GM12878 (cell line): ENCODE measurements at regions not wholly inside any gene's neighbourhood (a gene's known extent, or its start where the extent isn't known, plus 50 kb on each side); places are given as distances from the start of the nearest gene placed in this dataset.

Experiments
- ATAC-seq: fragments of 200-7000 bp; cut with Tn5 transposase; 3 replicates; pipeline ENCODE4 v1.9.1; 2020; ENCODE audit warnings: mild to moderate bottlenecking, moderate library complexity
- BruUV-seq: library from RNA; stranded (reverse); fragments of 400-500 nt; replicated peaks from 2 replicates; lab custom pipeline; 2021; lab: Mats Ljungman, UMichigan
- CTCF ChIA-PET: fragments of 300-600 bp; sonication (Branson Sonifier 250); formaldehyde crosslinking; extraction: SDS; loops from one replicate; lab custom pipeline; 2021; ENCODE audit warnings: inconsistent platforms; lab: Yijun Ruan, JAX
- POLR2A ChIA-PET: fragments of 350-600 bp; formaldehyde crosslinking; extraction: SDS; loops from one replicate; lab custom pipeline; 2021; ENCODE audit warnings: inconsistent platforms; lab: Charles Lee
- RAD21 ChIA-PET: fragments of 300-600 bp; sonication (Branson Sonifier 250); formaldehyde crosslinking; loops from one replicate; lab custom pipeline; 2023; ENCODE audit warnings: antibody characterized with exemption; ENCODE audit not compliant: unreplicated experiment; lab: Charles Lee
- SMC1A ChIA-PET: fragments of 300-600 bp; sonication (Branson Sonifier 250); formaldehyde crosslinking; loops from one replicate; lab custom pipeline; 2023; ENCODE audit not compliant: unreplicated experiment, uncharacterized antibody; lab: Charles Lee
- DNase-seq: peaks from one replicate; pipeline ENCODE4 v3.0.0-alpha.2; 2011; ENCODE audit warnings: low read depth, low spot score
- FAIRE-seq: peaks from 3 replicates; lab custom pipeline; 2011; peaks lifted over from hg19 to GRCh38; lab: Jason Lieb, UNC
- H2AFZ ChIP-seq: 2 replicates; pipeline ENCODE4 v1.6.0; 2011; ENCODE audit warnings: low read depth, low read length, control low read depth; ENCODE audit not compliant: control insufficient read depth
- H3K27ac ChIP-seq: 2 replicates; pipeline ENCODE4 v1.5.1; 2011; ENCODE audit warnings: control low read depth; ENCODE audit not compliant: control insufficient read depth, insufficient read depth
- H3K27me3 ChIP-seq, 2 experiments: replicated peaks in 1 of 2; 2 replicates each; pipeline versions ENCODE4 v1.6.0 to v1.6.1; 2011; ENCODE audit warnings: low read length in 1 of 2; ENCODE audit not compliant: control insufficient read depth in 2 of 2, insufficient read depth in 2 of 2
- H3K36me3 ChIP-seq, 2 experiments: 2 replicates each; pipeline ENCODE4 v1.5.1; 2011; ENCODE audit warnings: low read length in 1 of 2; ENCODE audit not compliant: control insufficient read depth in 2 of 2, insufficient read depth in 2 of 2
- H3K4me1 ChIP-seq: 2 replicates; pipeline ENCODE4 v1.6.1; 2011; ENCODE audit warnings: mild to moderate bottlenecking, low read length, moderate library complexity, mixed read lengths; ENCODE audit not compliant: control insufficient read depth, insufficient read depth
- H3K4me2 ChIP-seq: 2 replicates; pipeline ENCODE4 v1.6.0; 2011; ENCODE audit warnings: control low read depth; ENCODE audit not compliant: control insufficient read depth, insufficient read depth
- H3K4me3 ChIP-seq: fragments of 200-600 bp; sonication (generic); 2 replicates; pipeline ENCODE4 v1.5.1; 2016
- H3K79me2 ChIP-seq: 2 replicates; pipeline ENCODE4 v1.6.0; 2011; ENCODE audit warnings: low read length; ENCODE audit not compliant: control insufficient read depth, insufficient read depth
- H3K9ac ChIP-seq: 2 replicates; pipeline ENCODE4 v1.8.0; 2011; ENCODE audit warnings: low read length, control low read depth, mixed read lengths; ENCODE audit not compliant: control insufficient read depth, insufficient read depth
- H3K9me3 ChIP-seq: replicated peaks from 3 replicates; pipeline ENCODE4 v1.5.1; 2011; ENCODE audit warnings: mild to moderate bottlenecking, low read length; ENCODE audit not compliant: control insufficient read depth, insufficient read depth
- H4K20me1 ChIP-seq: 2 replicates; pipeline ENCODE4 v1.6.0; 2011; ENCODE audit not compliant: control insufficient read depth, insufficient read depth
- EP300 ChIP-seq, 2 experiments: fragments of 150-350 bp in 1 of 2; IDR thresholded peaks; 2 replicates each; pipeline ENCODE4 v1.6.1; 2011 to 2012; ENCODE audit warnings: low read depth in 2 of 2, low read length in 2 of 2, borderline replicate concordance in 1 of 2, improper control_type of control experiment in 1 of 2, inconsistent platforms in 1 of 2; ENCODE audit not compliant: control insufficient read depth in 1 of 2
- IRF3 ChIP-seq: fragments of 450-650 bp; IDR thresholded peaks from 2 replicates; pipeline ENCODE4 v1.6.1; 2014; ENCODE audit warnings: mild to moderate bottlenecking
- IRF4 ChIP-seq: IDR thresholded peaks from 2 replicates; pipeline ENCODE4 v1.6.1; 2011; ENCODE audit warnings: low read depth, low read length
- IRF5 ChIP-seq: fragments of 450-650 bp; IDR thresholded peaks from 2 replicates; pipeline ENCODE4 v1.6.1; 2017; ENCODE audit warnings: borderline replicate concordance
- KAT2A ChIP-seq: conservative IDR thresholded peaks from 2 replicates; pipeline ENCODE4 v1.6.1; 2011; ENCODE audit warnings: low read depth, low read length; ENCODE audit not compliant: control insufficient read depth
- REST ChIP-seq: IDR thresholded peaks from 2 replicates; pipeline ENCODE4 v1.6.1; 2012; ENCODE audit warnings: mild to moderate bottlenecking, low read depth, low read length
- SMAD5 ChIP-seq: IDR thresholded peaks from 2 replicates; pipeline ENCODE4 v1.6.1; 2016; ENCODE audit warnings: antibody characterized with exemption, low read depth
- ZSCAN29 ChIP-seq: fragments of 450-650 bp; IDR thresholded peaks from 2 replicates; pipeline ENCODE4 v1.6.1; 2017; ENCODE audit warnings: mild to moderate bottlenecking, moderate library complexity
- WGBS: methylation state at CpG from one replicate; pipeline ENCODE4 v1.1.6; 2016; ENCODE audit warnings: low lambda C conversion rate; ENCODE audit not compliant: insufficient replicate concordance, insufficient coverage; ENCODE audit errors: missing lambda C conversion rate; 5-methylcytosine and 5-hydroxymethylcytosine counted together
- in situ Hi-C: fragments of 300-500 bp; cut with MboI; formaldehyde crosslinking; loops from 9 replicates; pipeline ENCODE4 v1.14.3; 2018; ENCODE audit warnings: mixed read lengths
- intact Hi-C: fragments of 100-400 bp; cut with micrococcal nuclease; formaldehyde crosslinking; loops from one replicate; pipeline ENCODE4 v1.14.2; 2022; ENCODE audit not compliant: unreplicated experiment

GRCh38 chr6:79425589-79426311 is 111.5 kb downstream of the LCA5 start:
- ChIA-PET RAD21 (no interaction called here), SMC1A (no interaction called here), POLR2A (no interaction called here), CTCF (no interaction called here)
- no peak for DNase-seq
- Histone ChIP-seq H3K27me3 (no peaks in the 10 kb centered on the region), H3K79me2 (no peaks in the 10 kb centered on the region), H3K4me3 (no peak overlapping the region), H4K20me1 (no peaks in the 10 kb centered on the region), H3K9ac (no peak overlapping the region), H3K4me2 (no peak overlapping the region), H3K9me3 (no peaks in the 10 kb centered on the region), H3K36me3 (no peaks in the 10 kb centered on the region), H3K4me1 (no peaks in the 10 kb centered on the region), H3K27ac (no peak overlapping the region), H2AFZ (no peak overlapping the region)
- in situ Hi-C loops (no loop called here), intact Hi-C loops (no loop called here)
- no peak for ATAC-seq
- BruUV-seq = no TSS peak
- FAIRE-seq = no peak
- 32% methylated on average over 5 of the region's 5 CpGs for WGBS
- TF ChIP-seq EP300 (IDR thresholded peaks at IDR 0.05; ENCODE audit: borderline replicate concordance in 1 of 2, control insufficient read depth in 1 of 2, low read depth in 2 of 2, low read length in 2 of 2) (no peak), IRF3 (no peak), SMAD5 (no peak), IRF4 (no peak)

GRCh38 chr6:79423216-79423615 is 114.0 kb downstream of the LCA5 start:
- intact Hi-C loops = no loop called here
- Histone ChIP-seq H3K9ac (no peak overlapping the region), H3K79me2 (no peaks in the 10 kb centered on the region), H3K36me3 (no peaks in the 10 kb centered on the region), H3K4me2 (no peak overlapping the region), H3K4me1 (no peaks in the 10 kb centered on the region), H4K20me1 (no peaks in the 10 kb centered on the region), H3K9me3 (no peaks in the 10 kb centered on the region), H3K27me3 (no peaks in the 10 kb centered on the region), H2AFZ (no peak overlapping the region), H3K4me3 (no peak overlapping the region), H3K27ac (no peak overlapping the region)
- no TSS peak for BruUV-seq
- in situ Hi-C loops = no loop called here
- POLR2A ChIA-PET = no interaction called here
- RAD21 ChIA-PET = no interaction called here
- ATAC-seq (no peak), FAIRE-seq (no peak), DNase-seq (no peak)
- CTCF ChIA-PET = interaction anchor here (1.0 kb wide), 1 partner anchor 8 kb away, joined by 3 read pairs; no protein-coding TSS in a partner anchor
- SMC1A ChIA-PET = interaction anchor here (0.6 to 1.0 kb wide), 3 partner anchors 17 to 200 kb away, joined by 3 read pairs; no protein-coding TSS in a partner anchor
- TF ChIP-seq ZSCAN29 (no peak), IRF5 (no peak), REST (no peak), KAT2A (no peak)
- WGBS = 75% methylated on average over 2 of the region's 2 CpGs
